Nephron progenitor cell (in vitro differentiated cells): ENCODE measurements at regions not wholly inside any gene's neighbourhood (a gene's known extent, or its start where the extent isn't known, plus 50 kb on each side); places are given as distances from the start of the nearest gene placed in this dataset.

Source experiments
- DNase-seq: peaks from one replicate; pipeline ENCODE4 v3.0.0; 2021
- H3K27ac Mint-ChIP-seq: 2 replicates; pipeline ENCODE4 v1.8.0; 2021; ENCODE audit warnings: mild to moderate bottlenecking, moderate library complexity, mixed read lengths
- H3K27me3 Mint-ChIP-seq: 2 replicates; pipeline ENCODE4 v1.8.0; 2021; ENCODE audit warnings: mild to moderate bottlenecking, low read depth, mixed read lengths; ENCODE audit not compliant: poor library complexity
- H3K36me3 Mint-ChIP-seq: 2 replicates; pipeline ENCODE4 v1.8.0; 2021; ENCODE audit warnings: low read depth, mixed read lengths
- H3K4me1 Mint-ChIP-seq: 2 replicates; pipeline ENCODE4 v1.8.0; 2021; ENCODE audit warnings: mixed read lengths
- H3K4me3 Mint-ChIP-seq: 2 replicates; pipeline ENCODE4 v1.8.0; 2021; ENCODE audit warnings: mild to moderate bottlenecking, moderate library complexity, mixed read lengths
- H3K9me3 Mint-ChIP-seq: 2 replicates; pipeline ENCODE4 v1.8.0; 2021; ENCODE audit warnings: mild to moderate bottlenecking, moderate library complexity, mixed read lengths
- TF ChIP-seq, protein P1 (sequence below): fragments of 200-600 bp; sonication (generic); IDR thresholded peaks from 2 replicates; pipeline ENCODE4 v1.5.0; 2021; ENCODE audit warnings: antibody characterized with exemption

DNA sequence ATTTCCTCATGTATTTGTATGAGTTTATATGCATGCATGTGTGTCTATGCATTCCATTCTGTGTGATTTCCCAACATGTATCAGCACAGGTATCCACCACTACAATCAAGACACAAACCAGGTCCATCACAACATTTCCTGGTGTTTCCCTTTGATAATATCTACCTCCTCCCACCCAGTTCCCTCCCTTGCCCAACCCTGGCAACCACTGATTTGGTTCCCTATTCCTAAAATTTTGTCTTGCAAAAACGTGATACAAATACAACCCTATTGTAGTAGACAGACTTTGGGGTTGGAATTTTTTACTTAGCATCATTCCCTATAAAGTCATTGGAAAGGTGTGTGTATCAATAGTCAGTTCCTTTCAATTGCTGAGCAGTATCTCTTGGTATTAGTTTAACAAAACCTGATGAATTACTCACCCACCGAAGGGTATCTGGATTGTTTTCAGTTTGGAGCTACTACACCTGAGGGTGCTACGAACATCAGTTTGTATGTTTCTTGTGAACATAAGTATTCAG is 51.8 kb upstream of the IGLL5 start:
- H3K9me3 Mint-ChIP-seq = peaks cover 3% of the 10 kb centered on the region
- TF ChIP-seq, protein P1, sequence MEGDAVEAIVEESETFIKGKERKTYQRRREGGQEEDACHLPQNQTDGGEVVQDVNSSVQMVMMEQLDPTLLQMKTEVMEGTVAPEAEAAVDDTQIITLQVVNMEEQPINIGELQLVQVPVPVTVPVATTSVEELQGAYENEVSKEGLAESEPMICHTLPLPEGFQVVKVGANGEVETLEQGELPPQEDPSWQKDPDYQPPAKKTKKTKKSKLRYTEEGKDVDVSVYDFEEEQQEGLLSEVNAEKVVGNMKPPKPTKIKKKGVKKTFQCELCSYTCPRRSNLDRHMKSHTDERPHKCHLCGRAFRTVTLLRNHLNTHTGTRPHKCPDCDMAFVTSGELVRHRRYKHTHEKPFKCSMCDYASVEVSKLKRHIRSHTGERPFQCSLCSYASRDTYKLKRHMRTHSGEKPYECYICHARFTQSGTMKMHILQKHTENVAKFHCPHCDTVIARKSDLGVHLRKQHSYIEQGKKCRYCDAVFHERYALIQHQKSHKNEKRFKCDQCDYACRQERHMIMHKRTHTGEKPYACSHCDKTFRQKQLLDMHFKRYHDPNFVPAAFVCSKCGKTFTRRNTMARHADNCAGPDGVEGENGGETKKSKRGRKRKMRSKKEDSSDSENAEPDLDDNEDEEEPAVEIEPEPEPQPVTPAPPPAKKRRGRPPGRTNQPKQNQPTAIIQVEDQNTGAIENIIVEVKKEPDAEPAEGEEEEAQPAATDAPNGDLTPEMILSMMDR = no peak

GRCh38 chr22:22836635-22837034 is 51.0 kb upstream of the IGLL5 start:
- peaks cover 70% of the 10 kb centered on the region for H3K27me3 Mint-ChIP-seq
- no peaks in the 10 kb centered on the region for H3K4me1 Mint-ChIP-seq
- no peak overlapping the region for H3K4me3 Mint-ChIP-seq
- H3K36me3 Mint-ChIP-seq = no peaks in the 10 kb centered on the region
- no peaks in the 10 kb centered on the region for H3K9me3 Mint-ChIP-seq
- no peak for DNase-seq
- TF ChIP-seq, protein P1 = no peak
- no peak overlapping the region for H3K27ac Mint-ChIP-seq

More for the DNA sequence above, 51.8 kb upstream of the IGLL5 start:
- Mint-ChIP-seq H3K27ac (no peak overlapping the region), H3K36me3 (no peaks in the 10 kb centered on the region), H3K4me3 (no peak overlapping the region), H3K27me3 (peaks cover 63% of the 10 kb centered on the region), H3K4me1 (no peaks in the 10 kb centered on the region)
- no peak for DNase-seq
